Chondrocyte (in vitro differentiated cells): ENCODE measurements at regions not wholly inside any gene's neighbourhood (a gene's known extent, or its start where the extent isn't known, plus 50 kb on each side); places are given as distances from the start of the nearest gene placed in this dataset.
"Not testable (repeated sequence)": the region's sequence is repeated elsewhere in the genome, so short reads cannot be mapped to it uniquely, and the experiment has no call there.

Experiments used
- DNase-seq: peaks from one replicate; pipeline ENCODE4 v3.0.0; 2021; ENCODE audit warnings: mixed read lengths, low spot score
- H3K27ac Mint-ChIP-seq: one replicate; pipeline ENCODE4 v1.8.0; 2021; ENCODE audit warnings: mild to moderate bottlenecking, moderate library complexity, mixed read lengths; ENCODE audit not compliant: unreplicated experiment
- H3K27me3 Mint-ChIP-seq: 2 replicates; pipeline ENCODE4 v1.8.0; 2021; ENCODE audit warnings: low read depth, mixed read lengths
- H3K36me3 Mint-ChIP-seq: 2 replicates; pipeline ENCODE4 v1.8.0; 2021; ENCODE audit warnings: low read depth, mixed read lengths
- H3K4me1 Mint-ChIP-seq: 2 replicates; pipeline ENCODE4 v1.8.0; 2021; ENCODE audit warnings: low read depth, mild to moderate bottlenecking, mixed read lengths
- H3K4me3 Mint-ChIP-seq: one replicate; pipeline ENCODE4 v1.8.0; 2021; ENCODE audit warnings: mild to moderate bottlenecking, moderate library complexity, mixed read lengths; ENCODE audit not compliant: unreplicated experiment
- H3K9me3 Mint-ChIP-seq: 2 replicates; pipeline ENCODE4 v1.8.0; 2021; ENCODE audit warnings: low read depth, mixed read lengths
- CTCF ChIP-seq: fragments of 200-600 bp; sonication (generic); IDR thresholded peaks from 2 replicates; pipeline ENCODE4 v1.5.0; 2021; ENCODE audit warnings: antibody characterized with exemption, mild to moderate bottlenecking, moderate library complexity

GRCh38 chr4:103402198-103402597, 204.1 kb upstream of the CENPE start:
- H3K27ac Mint-ChIP-seq: no peak overlapping the region
- no peaks in the 10 kb centered on the region for H3K36me3 Mint-ChIP-seq
- H3K27me3 Mint-ChIP-seq: peaks cover 10% of the 10 kb centered on the region
- no peak for DNase-seq
- no peaks in the 10 kb centered on the region for H3K9me3 Mint-ChIP-seq
- H3K4me1 Mint-ChIP-seq: no peaks in the 10 kb centered on the region
- TF ChIP-seq CTCF: no peak
- no peak overlapping the region for H3K4me3 Mint-ChIP-seq

- Mint-ChIP-seq H3K4me3 (no peak overlapping the region), H3K9me3 (no peaks in the 10 kb centered on the region), H3K27ac (no peak overlapping the region), H3K4me1 (no peaks in the 10 kb centered on the region), H3K27me3 (peaks cover 7% of the 10 kb centered on the region), H3K36me3 (no peaks in the 10 kb centered on the region)
- no peak for DNase-seq
- TF ChIP-seq CTCF: no peak
These were observed 202.3 kb upstream of the CENPE start for GRCh38 chr4:103400405-103400804.

GRCh38 chr4:103397541-103397940, 199.4 kb upstream of the CENPE start:
- no peak overlapping the region for H3K27ac Mint-ChIP-seq
- H3K9me3 Mint-ChIP-seq: no peaks in the 10 kb centered on the region
- no peaks in the 10 kb centered on the region for H3K4me1 Mint-ChIP-seq
- H3K27me3 Mint-ChIP-seq: peaks cover 2% of the 10 kb centered on the region
- no peaks in the 10 kb centered on the region for H3K36me3 Mint-ChIP-seq
- DNase-seq: no peak
- no peak for TF ChIP-seq CTCF
- no peak overlapping the region for H3K4me3 Mint-ChIP-seq

- not testable (repeated sequence) for H3K4me3 Mint-ChIP-seq, H3K4me1 Mint-ChIP-seq, H3K27me3 Mint-ChIP-seq, H3K36me3 Mint-ChIP-seq, DNase-seq, H3K27ac Mint-ChIP-seq
- peaks cover 31% of the 10 kb centered on the region for H3K9me3 Mint-ChIP-seq
These were observed 189.4 kb upstream of the CENPE start for GRCh38 chr4:103387508-103388011.

- not testable (repeated sequence) for H3K27me3 Mint-ChIP-seq, H3K4me1 Mint-ChIP-seq, DNase-seq, H3K4me3 Mint-ChIP-seq, H3K36me3 Mint-ChIP-seq, H3K27ac Mint-ChIP-seq
- H3K9me3 Mint-ChIP-seq: peaks cover 41% of the 10 kb centered on the region
These were observed 187.4 kb upstream of the CENPE start for GRCh38 chr4:103385565-103385964.

GRCh38 chr4:103375278-103375677, 177.1 kb upstream of the CENPE start:
- no peak for TF ChIP-seq CTCF
- Mint-ChIP-seq H3K9me3 (no peaks in the 10 kb centered on the region), H3K36me3 (no peaks in the 10 kb centered on the region), H3K27me3 (no peaks in the 10 kb centered on the region), H3K4me1 (no peaks in the 10 kb centered on the region), H3K27ac (no peak overlapping the region), H3K4me3 (no peak overlapping the region)
- no peak for DNase-seq
